Activated T-cell treated with anti-CD3 and anti-CD28 coated beads, Interleukin-2, amount 50 U/mL, for 48 hours (primary cell): ENCODE measurements at regions not wholly inside any gene's neighbourhood (a gene's known extent, or its start where the extent isn't known, plus 50 kb on each side); places are given as distances from the start of the nearest gene placed in this dataset.
A peak's percentile ranks its signal among the peaks of the same experiment; 100 is the strongest.

Experiments
- DNase-seq, 2 experiments: peaks; one replicate each; pipeline ENCODE4 v3.0.0-alpha.2; 2020

- DNase-seq = no peak
These were observed 97.6 kb upstream of the DIO3 start for GRCh38 chr14:101463566-101464171.

GRCh38 chr14:101464310-101464983, 96.8 kb upstream of the DIO3 start:
- peak in 1 of 2 experiments; percentile 3 for DNase-seq

- DNase-seq = peak in 1 of 2 experiments; percentile 6
These were observed 96.1 kb upstream of the DIO3 start for GRCh38 chr14:101464984-101465794.

GRCh38 chr14:101465795-101466448, 95.4 kb upstream of the DIO3 start:
- DNase-seq = no peak

- DNase-seq = peak in 1 of 2 experiments; percentile 7
These were observed 94.7 kb upstream of the DIO3 start for GRCh38 chr14:101466456-101467180.

GRCh38 chr14:101467181-101467926, 93.9 kb upstream of the DIO3 start:
- DNase-seq = no peak

GRCh38 chr14:101469382-101470247, 91.7 kb upstream of the DIO3 start:
- peak in 1 of 2 experiments; percentile 7 for DNase-seq

GRCh38 chr14:101470266-101470665, 91.0 kb upstream of the DIO3 start:
- no peak for DNase-seq

- DNase-seq = peak in 1 of 2 experiments; percentile 5
These were observed 89.4 kb upstream of the DIO3 start for GRCh38 chr14:101471723-101472517.

GRCh38 chr14:101472518-101472849, 88.8 kb upstream of the DIO3 start:
- no peak for DNase-seq

GRCh38 chr14:101473045-101473729, 88.1 kb upstream of the DIO3 start:
- DNase-seq = no peak

GRCh38 chr14:101473795-101474562, 87.3 kb upstream of the DIO3 start:
- DNase-seq = no peak

GRCh38 chr14:101474563-101475455, 86.5 kb upstream of the DIO3 start:
- DNase-seq = peak in 1 of 2 experiments; percentile 0

GRCh38 chr14:101475456-101476257, 85.6 kb upstream of the DIO3 start:
- DNase-seq = no peak

- DNase-seq = no peak
These were observed 84.9 kb upstream of the DIO3 start for GRCh38 chr14:101476258-101476915.

- no peak for DNase-seq
These were observed 84.3 kb upstream of the DIO3 start for GRCh38 chr14:101476916-101477553.
